Sciatic nerve (tissue), 2 donors: ENCODE measurements at regions not wholly inside any gene's neighbourhood (a gene's known extent, or its start where the extent isn't known, plus 50 kb on each side); places are given as distances from the start of the nearest gene placed in this dataset.
"Not testable (repeated sequence)": the region's sequence is repeated elsewhere in the genome, so short reads cannot be mapped to it uniquely, and the experiment has no call there.

Experiments used
- ATAC-seq: fragments of 200-7000 bp; cut with Tn5 transposase; one replicate; pipeline ENCODE4 v1.9.1; 2020; ENCODE audit warnings: mild to moderate bottlenecking, moderate library complexity
- DNase-seq: peaks from one replicate; pipeline ENCODE4 v3.0.0-alpha.2; 2020; ENCODE audit warnings: low spot score
- intact Hi-C: fragments of 100-400 bp; cut with DNase I; formaldehyde crosslinking; loops from one replicate; pipeline ENCODE4 v1.14.2; 2022
- donor health status: DM: no; HTN: no; CAD: no.
- donor health status: DM: no; HTN: no; CAD: no.

DNA sequence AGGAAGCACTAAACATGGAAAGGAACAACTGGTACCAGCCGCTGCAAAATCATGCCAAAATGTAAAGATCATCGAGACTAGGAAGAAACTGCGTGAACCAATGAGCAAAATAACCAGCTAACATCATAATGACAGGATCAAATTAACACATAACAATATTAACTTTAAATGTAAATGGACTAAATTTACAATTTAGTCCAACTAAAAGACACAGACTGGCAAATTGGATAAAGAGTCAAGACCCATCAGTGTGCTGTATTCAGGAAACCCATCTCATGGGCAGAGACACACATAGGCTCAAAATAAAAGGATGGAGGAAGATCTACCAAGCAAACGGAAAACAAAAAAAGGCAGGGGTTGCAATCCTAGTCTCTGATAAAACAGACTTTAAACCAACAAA, 242.2 kb upstream of the CNR1 start:
- DNase-seq, intact Hi-C loops, ATAC-seq: not testable (repeated sequence)

GRCh38 chr6:88406674-88407073, 240.5 kb upstream of the CNR1 start:
- intact Hi-C loops, DNase-seq, ATAC-seq: not testable (repeated sequence)

- intact Hi-C loops: no loop called here
Observed at GRCh38 chr6:88403486-88403885, 237.3 kb upstream of the CNR1 start.

DNA sequence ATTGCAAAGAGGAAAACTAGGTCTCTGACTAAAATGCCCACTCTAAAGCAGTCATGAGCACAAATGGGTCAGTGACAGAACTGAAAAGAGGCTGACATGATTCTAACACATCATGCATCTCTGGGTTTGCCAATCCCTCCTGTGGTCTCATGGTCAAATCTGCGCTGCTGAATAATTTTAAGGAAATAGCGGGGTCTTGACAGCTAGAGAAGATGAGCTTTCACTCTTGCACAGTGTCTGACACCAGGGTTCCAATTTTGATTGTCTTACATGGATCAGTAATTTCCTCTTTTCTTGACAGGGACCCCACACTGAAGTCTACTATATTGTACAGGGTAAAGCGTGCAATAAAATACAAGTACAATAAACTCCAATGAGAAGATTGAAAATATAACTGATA, 236.8 kb upstream of the CNR1 start:
- ATAC-seq: no peak
- intact Hi-C loops: no loop called here
- DNase-seq: no peak

More at GRCh38 chr6:88403486-88403885, 237.3 kb upstream of the CNR1 start:
- DNase-seq (no peak), ATAC-seq (no peak)

DNA sequence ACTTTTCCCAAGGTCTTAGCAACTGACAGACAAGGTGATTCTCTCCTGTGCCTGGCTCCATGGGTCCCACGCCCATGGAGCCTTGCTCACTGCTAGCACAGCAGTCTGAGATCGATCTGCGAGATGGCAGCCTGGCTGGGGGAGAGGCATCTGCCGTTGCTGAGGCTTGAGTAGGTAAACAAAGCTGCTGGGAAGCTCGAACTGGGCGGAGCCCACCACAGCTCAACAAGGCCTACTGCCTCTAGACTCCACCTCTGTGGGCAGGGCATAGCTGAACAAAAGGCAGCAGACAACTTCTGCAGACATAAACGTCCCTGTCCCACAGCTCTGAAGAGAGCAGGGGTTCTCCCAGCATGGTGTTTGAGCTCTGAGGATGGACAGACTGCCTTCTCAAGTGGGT, 224.9 kb upstream of the CNR1 start:
- intact Hi-C loops, ATAC-seq, DNase-seq: not testable (repeated sequence)

- ATAC-seq: no peak
- intact Hi-C loops: no loop called here
Observed at GRCh38 chr6:88388589-88388988, 222.4 kb upstream of the CNR1 start.

GRCh38 chr6:88386167-88386566, 220.0 kb upstream of the CNR1 start:
- DNase-seq (no peak), ATAC-seq (no peak)
- intact Hi-C loops: no loop called here

More at GRCh38 chr6:88388589-88388988, 222.4 kb upstream of the CNR1 start:
- no peak for DNase-seq

- intact Hi-C loops: no loop called here
- ATAC-seq (no peak), DNase-seq (no peak)
Observed at GRCh38 chr6:88383183-88383582, 217.0 kb upstream of the CNR1 start.

DNA sequence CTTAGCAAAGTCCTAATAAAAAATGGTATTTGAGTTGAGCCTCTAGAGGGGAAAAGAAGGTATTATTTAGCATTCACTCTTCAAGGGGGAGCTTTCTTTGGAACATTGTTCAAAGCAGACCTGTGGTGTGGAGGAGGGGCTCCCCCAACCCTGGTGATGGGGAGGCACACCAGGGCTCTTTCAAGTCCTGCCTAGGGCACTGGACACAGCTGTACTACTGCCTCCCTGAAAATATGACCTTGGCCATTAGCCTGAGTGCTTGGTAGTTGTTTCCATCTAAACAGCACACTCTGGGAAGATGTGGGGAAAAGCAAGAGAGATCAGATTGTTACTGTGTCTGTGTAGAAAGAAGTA, 215.1 kb upstream of the CNR1 start:
- DNase-seq (no peak), ATAC-seq (no peak)
- intact Hi-C loops: no loop called here

DNA sequence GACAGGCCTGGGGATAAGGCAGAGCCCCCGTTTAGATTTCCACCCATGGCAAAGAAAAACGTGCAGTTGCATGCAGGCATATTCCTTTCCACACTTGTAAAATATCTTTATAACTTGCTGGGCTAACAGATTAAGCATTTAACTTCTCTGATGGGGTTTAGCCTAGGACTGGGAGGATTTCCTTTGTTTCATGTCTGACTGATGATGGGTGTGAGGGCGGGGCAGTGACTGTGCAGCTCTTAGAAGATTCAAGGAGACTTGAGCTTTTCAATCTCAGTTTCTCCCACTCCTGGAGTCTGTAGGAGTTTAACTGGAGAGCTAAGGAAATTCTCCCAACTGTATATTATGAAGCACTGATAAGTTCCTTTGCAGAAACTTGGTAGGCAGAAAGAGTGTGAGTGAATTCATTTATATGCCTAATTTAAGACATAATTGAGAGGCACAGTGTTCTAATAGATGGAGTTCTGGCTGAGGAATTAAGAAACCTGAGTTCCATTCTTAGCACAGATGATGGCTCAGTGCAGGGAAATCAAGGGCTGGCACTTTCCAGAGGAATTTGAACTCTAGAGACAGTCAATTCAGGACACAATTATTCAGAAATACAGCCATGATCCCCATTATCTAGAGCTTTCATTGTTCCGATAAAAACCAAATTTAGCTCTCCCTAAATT, 214.6 kb upstream of the CNR1 start:
- ATAC-seq (no peak), DNase-seq (no peak)
- intact Hi-C loops: no loop called here

DNA sequence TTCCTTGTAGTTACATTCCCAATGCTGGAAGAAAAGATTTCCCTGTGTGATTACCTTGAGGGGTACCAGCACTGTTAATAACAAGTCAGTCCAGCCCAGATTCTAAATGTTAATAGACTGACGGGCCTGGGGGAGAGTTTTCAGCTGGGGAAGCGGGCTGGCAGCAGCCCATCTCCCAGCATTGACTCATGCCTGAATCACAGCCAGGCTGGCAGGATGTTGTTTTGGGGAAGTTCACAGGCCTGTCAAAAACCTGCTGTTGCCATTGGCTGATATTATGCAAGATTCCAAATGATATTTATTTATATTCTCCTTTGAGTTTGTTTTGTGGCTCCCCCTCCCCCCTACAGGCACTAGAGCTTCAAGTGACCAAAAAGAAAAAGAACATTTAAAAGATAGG, 213.9 kb upstream of the CNR1 start:
- intact Hi-C loops: no loop called here
- no peak for DNase-seq
- ATAC-seq: peak; percentile 43

DNA sequence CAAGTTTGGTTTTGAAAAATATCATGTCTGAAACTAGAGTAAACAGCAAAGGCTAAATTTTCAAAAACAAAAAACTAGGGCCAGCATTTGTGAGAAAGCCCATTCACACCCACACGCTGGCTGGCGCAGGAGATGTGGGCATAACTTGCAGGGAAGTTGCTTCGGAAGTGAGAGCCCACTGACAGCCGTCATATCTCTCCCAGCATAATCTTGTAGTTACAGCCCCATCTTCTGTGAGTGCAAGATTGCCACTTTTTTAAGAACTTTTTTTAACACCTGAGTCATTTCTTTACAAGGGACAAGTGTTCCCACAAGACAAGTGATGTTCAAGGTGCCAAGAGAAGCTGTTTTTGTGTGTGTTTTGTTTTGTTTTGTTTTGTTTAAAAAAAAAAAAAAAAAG, 212.5 kb upstream of the CNR1 start:
- intact Hi-C loops: no loop called here
- ATAC-seq: no peak
- no peak for DNase-seq

- DNase-seq (no peak), ATAC-seq (no peak)
Observed at GRCh38 chr6:88377976-88378568, 211.9 kb upstream of the CNR1 start.

DNA sequence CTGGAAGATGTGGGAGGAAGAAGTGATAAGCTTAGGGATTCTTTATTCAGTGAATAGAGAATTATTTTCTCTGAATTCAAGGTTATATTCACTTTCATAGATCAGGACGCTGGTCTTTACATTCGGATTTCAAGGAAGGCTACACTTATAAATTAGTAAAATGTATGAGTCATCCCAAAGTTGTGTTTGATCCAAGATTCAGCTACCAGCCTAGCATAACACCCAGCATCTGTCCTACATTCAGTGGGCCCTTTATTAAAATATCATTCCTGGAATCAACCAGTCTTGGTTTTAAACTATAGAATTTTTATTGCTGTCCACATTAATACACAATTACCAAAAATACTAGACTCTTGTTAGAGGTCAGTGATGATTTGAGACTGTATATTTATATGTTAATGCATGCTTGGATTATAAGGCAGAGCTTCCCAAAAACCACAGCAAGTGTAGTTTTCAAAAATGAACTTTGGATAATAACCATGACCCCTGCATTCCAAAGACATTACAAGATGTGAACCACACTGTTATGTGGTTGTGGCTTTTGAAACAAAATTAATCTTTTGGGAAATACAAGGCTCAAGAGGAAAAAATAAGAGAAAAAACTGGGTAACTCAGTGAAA, 210.7 kb upstream of the CNR1 start:
- DNase-seq (no peak), ATAC-seq (peak; percentile 68)
- intact Hi-C loops: no loop called here

More at GRCh38 chr6:88377976-88378568, 211.9 kb upstream of the CNR1 start:
- intact Hi-C loops: no loop called here

DNA sequence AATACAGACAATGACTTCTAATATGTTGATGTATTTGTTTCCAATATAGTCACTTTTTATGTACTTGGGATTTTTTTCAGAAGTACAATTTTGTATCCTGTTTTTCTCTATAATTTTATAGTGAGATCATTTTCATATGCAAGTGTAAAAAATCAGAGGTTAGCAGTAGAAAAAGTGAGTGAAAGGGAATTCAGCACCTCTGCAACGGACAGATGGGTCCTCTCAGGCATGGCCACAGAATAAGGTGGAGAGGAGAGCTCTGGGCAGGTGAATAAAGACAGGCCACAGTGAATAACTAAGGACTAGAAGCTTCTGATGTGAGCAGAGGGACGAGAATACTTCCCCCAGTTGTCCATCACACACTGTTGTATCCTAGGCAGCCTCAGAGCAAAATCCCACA, 210.1 kb upstream of the CNR1 start:
- no peak for DNase-seq
- intact Hi-C loops: no loop called here
- ATAC-seq: no peak

GRCh38 chr6:88374553-88374952, 208.4 kb upstream of the CNR1 start:
- intact Hi-C loops: no loop called here
- DNase-seq: no peak
- no peak for ATAC-seq

- intact Hi-C loops: no loop called here
- no peak for ATAC-seq
- no peak for DNase-seq
Observed at GRCh38 chr6:88371480-88371879, 205.3 kb upstream of the CNR1 start.

- no peak for DNase-seq
- ATAC-seq: no peak
- intact Hi-C loops: no loop called here
Observed at GRCh38 chr6:88370127-88370710, 204.1 kb upstream of the CNR1 start.

- DNase-seq (no peak), ATAC-seq (no peak)
- intact Hi-C loops: no loop called here
Observed at GRCh38 chr6:88369262-88369661, 203.1 kb upstream of the CNR1 start.

GRCh38 chr6:88368071-88368787, 202.1 kb upstream of the CNR1 start:
- ATAC-seq: no peak
- DNase-seq: no peak
- intact Hi-C loops: no loop called here
